Effector CD8-positive, alpha-beta T cell (primary cell): ENCODE measurements at regions not wholly inside any gene's neighbourhood (a gene's known extent, or its start where the extent isn't known, plus 50 kb on each side); places are given as distances from the start of the nearest gene placed in this dataset.

Experiments
- DNase-seq: peaks from one replicate; lab custom pipeline; 2025; lab: John Stamatoyannopoulos, UW

DNA sequence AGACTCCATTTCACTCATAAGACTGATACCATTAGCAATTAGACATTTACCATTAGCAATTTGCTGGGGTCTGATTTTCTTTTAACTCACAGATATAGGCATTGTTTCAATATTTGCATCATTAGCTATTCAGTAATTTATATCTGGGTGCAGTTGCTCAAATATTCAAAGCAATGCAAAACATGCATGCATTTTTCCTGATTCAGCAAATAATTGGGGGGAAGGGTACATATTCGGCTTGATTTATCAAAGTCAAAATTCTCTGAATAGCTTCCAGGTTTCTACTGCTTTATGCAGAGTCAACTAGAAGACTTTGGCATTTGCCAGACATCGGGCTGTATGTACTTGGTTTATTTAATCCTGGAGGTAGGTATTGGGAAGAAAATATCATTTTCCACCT lies 315.6 kb upstream of the NR2F2 start:
- DNase-seq: no peak

DNA sequence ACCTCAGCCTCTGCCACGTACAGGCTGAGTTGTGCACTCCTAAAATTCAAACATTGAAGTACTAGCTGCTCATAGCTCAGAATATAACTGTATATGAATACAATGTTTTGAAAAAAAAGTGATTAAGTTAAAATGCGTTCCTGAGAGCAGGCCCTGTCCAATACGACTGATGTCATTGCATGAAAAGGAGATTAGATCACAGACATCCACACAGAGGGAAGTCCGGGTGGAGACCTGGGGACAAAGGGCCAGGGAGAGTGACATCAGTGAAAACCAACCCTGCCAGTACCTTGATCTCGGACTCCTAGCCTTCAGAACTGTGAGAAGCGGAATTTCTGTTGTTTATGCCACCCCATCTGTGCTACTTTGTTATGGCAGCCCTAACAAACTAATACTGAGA lies 311.4 kb upstream of the NR2F2 start:
- DNase-seq: no peak

DNA sequence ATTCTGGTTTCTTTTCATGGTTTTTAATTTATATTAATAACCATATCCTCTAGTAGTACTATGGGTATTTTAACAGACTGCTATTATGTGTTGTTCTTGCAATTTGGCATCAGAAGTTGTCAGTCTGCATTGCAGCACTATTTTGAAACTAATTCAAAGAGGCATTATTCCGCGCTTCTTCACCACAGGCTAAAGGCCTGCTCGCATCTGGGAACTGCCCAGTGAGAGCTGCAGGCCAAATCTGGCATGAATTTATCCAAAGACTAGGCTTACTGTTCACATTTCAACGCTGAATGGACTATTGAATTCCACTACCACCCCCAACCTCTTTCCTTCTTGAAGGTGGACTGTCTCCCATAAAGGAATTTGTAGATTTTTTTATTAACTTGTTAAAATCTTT lies 310.4 kb upstream of the NR2F2 start:
- DNase-seq: no peak

DNA sequence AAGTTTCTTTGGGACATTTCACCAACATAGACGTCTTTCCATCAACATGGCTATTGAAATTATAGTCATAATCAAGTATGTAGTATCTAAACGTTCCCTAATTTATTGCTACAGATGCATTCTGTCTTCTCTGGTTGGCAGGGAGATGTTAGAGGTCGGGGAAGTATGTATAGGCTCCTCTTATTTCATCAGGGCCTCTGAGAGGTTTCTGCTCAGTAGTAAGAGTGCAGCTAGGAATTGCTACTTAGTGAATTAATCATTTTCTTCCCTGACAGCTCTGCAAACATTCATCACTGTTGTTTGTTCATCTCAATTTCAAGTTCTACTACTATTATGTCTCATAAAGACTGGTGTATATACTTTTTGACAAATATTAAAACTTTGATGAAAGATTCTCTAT lies 309.7 kb upstream of the NR2F2 start:
- no peak for DNase-seq

DNA sequence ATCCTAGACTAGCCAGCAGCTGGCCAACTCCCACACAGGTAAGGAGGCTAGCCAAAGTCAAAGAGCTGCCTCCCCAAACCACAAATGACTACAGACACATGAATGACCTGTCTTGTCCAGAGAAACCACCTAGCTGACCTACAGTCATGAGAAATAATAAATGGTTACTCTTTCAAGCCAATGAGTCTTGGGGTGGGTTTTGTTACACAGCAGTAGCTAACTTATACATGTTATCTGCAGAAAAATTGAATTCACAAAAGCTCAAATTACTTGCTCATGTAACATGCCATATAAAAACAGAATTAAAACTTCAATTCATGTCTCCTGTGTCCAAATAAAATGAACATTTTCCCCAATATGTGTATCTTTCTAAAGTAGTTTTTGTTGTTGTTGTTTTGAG lies 307.4 kb upstream of the NR2F2 start:
- no peak for DNase-seq

DNA sequence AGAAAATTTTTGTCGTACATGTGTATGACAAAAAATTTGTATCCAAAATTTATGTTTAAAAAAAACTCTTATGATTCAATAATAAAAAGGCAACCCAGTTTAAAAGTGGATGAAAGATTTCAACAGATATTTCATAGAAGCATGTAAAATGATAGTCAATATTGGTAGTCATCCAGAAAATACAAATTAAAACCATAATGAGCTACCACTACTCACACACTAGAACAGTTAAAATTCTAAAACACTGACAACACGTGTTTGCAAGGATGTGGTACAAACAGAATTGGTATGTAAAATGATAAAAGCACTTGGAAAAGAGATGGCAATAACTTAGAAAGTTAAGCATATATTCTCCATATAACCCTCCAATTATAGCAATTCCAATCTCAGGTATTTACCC lies 303.0 kb upstream of the NR2F2 start:
- DNase-seq: no peak

DNA sequence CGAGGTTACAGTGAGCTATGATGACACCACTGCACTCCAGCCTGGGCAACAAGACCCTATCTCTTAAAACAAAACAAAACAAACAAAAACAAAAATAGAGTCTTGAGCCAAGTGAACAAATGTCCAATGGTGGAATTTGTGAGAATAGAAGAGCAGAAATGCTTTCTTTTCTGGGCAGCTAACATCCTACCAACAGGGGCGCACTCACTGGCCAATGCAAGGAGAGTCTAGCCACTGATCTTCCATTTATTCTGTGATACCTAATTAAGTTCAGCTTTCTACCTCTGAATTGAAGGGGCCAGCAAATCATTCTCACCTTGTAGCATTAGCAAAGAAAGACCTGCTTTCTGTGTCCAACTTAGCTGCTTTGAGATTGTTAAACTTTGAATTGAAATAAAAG lies 301.9 kb upstream of the NR2F2 start:
- no peak for DNase-seq

DNA sequence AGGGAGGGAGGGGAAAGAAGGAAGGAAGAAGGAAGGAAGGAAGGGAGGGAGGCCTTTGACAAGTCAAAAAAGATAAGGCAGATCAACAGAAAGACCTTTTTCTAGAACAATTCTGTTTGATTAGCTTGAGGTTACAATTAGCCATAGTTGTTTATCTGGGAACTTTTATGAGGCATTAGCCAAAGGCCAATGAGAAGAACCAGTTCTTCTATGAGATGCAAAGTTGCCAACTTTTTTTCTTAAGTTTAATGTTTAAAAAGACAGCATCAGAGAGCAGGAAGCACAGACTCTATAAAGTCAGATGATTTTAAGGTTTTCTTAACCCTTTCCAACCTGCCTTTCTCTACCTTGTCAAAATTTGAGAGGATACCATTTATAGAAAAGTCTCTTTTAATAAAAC lies 301.3 kb upstream of the NR2F2 start:
- no peak for DNase-seq

DNA sequence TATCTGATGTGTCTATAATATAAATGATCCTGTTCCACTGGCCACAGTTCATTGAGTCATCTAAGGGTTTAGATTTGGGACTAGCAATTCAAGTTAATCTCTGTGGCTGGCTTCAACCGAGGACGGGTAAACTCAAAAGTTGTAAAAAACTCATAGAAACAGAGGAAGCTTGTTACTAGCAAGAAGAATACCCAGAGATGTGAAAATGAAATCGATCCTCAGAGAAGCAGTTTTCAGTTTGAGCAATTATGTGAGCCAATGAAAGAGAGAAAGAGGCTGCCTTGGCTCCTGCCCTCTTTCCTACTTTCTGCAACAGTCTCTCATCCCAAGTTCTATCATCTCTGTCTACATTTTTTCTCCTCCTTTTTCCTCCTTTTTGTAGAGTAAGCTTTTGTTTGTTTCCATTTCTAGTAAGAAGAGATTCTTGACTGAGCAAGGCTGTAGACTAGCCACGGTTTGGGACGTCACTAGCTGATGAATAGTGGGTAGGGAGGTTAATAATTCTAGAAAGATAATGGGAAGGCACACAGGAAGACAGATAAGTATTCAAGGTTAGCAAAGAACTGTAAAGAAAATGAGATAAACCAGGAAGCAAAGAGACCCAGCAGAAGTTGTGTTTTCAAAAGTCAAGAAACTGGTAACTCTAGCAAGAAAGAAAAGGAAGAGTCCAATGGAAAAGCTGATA lies 298.9 kb upstream of the NR2F2 start:
- no peak for DNase-seq

DNA sequence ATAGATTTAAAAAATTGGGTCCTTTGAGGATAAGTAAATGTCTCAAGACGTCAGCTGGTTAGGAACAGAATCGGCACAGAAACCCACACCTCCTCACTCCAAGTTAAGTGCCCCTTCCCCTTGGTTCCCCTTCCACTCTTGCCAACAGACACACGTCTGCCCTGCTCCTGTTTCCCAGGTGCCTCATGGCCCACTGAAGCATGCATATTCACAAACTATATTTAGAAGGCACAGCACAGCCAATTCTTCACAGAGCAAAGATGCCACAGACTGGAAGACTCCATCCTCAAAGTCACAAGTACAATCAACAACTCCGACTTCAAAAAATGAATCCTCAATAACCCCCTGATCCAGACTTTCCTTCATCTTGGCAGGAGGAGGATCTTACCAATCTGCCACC lies 295.4 kb upstream of the NR2F2 start:
- DNase-seq: no peak

DNA sequence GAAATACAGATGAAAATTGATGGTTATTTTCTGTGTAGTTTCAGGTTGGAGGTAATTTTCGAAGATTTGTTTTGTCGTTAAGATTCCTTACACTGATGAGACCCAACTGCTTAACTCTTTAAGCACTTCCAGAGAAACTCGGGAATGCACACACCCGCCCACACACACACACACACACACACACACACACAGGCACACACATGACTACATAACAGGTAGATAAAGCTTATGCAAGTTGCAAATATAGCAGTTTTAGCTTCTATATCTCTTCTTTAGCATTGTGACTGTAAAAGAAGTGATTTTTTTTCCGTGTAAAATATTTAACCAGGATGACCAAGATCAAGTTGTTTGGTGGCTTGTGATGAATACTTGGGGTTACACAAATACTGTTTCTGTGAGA lies 294.9 kb upstream of the NR2F2 start:
- DNase-seq: no peak

DNA sequence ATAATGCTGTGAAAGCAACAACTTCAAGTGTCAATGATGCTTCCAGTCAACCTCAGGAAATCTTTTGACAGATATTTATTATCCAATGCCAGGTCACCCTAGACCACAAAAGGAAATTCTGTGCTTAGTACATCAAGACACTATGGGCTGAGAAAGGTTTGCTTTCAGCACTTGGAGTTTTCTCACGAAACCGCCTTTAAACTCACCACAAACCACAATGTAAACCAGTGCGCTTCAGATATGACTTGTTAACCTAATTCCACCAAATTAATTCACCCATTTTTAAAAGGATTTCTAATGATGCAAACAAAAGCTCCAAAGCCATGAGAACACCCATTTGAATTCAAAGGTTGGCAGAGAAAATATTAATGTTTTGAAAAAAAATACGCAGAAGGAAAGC lies 292.9 kb upstream of the NR2F2 start:
- no peak for DNase-seq

DNA sequence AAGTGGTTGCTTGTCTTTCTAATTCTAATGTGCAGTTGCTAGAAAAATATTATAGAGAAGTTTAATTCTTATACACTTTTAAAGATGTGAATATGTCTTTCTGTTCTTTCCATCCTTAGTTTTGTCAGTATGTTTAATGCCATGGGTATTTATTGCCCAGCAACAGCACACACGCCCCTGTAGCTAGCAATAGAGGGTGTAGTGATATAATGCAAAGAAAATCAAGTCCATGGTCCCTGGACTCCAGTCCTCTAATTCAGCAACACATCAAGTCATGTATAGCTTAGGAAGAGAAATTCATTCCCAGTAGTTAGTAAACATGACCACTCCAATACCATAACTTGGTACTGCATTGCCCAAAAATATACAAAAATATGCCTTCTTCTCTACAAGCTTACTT lies 292.4 kb upstream of the NR2F2 start:
- no peak for DNase-seq

DNA sequence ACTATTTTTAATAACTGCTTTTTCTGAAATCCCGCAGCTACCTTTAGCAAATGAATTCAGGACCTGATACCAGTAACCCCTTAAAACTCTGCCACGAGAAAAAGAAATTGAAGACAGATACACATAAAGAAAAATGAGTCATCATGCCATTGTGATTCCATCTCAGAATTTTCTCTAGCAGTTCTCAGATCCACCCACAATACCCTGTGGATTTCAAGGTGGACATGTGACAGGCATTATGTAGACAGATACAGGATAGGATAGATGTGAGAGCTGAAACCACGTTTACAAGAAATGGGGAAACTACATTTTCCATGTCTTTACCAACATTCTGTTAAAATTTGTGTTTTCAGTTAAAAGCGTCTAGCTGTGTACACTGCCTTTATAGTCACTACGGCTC lies 291.9 kb upstream of the NR2F2 start:
- no peak for DNase-seq

DNA sequence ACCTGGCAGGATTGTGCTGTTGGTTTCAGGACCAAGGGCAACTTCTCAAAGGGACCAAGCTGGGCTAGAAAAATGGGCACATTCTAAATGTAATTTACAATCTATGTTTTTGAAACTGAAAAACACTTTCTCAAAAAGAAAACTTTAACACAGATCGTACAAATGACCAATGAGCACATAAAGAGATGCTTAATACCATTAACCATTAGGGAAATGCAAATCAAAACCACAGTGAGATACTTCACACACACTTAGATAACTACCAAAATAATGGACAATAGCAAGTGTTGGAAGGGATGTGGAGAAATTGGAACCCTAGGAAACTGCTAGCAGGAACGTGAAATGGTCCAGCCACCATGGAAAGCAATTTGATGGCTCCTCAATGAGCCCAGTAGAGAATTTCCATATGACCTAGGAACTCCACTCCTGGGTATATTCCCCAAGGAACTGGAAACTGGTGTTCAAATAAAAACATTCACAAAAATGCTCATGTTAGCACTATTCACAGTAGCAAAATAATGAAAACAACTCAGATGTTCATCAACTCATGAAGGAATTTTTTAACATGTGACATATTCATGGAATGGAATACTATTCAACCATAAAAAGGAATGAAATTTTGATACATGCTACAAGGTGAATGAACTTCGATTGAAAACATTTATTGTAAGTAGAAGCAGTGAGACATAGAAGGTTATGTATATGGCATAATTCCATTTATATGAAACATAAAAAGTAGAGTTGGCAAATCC lies 288.3 kb upstream of the NR2F2 start:
- DNase-seq: no peak

DNA sequence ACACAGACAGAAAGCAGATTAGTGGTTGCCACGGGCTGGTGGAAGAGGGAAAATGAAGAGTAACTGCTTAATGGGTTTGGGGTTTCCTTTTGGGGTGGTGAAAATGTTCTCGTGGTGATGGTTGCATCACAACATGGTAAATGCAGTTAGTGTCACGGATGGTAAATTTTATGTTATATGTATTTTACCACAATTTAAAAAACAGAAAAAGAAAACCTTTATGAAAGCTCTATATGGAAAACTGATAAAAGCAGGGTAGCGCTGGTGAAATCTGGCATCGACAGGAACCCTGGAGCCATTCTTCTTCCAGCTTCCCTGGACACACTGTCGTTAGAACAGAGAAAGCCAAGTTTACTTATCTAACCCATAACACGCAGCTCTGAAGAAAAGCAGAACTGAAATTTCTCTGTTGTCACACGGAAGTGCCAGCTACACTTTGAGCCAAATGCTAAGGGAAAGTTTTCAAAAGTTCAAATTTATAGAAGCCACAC lies 287.7 kb upstream of the NR2F2 start:
- no peak for DNase-seq

DNA sequence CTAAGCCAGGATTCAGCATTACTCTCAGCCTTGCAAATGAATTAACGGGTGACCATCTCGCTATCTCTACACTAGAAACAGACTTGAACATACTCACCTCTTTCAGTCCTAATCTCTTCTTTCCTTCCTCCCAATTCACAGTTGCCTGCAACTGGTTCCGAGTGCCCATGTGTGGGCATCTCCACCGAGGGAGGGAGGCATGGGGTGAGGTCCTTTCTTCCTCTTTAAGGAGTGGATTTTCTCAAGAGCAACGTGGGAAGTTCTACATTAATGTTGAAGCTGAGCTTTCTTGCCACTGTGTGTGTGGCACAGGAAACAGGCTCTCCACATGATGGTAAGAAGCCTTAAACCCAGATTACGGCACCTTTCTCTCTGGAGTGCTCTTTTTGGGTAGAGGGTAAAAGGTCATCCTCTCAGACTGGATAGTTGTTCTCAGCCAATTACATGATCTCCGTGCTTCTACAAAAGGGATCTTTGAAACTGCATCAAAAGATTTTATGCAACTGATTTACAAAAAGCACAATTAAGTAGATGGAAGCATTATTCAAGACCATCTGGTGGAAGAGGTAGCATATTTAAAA lies 286.8 kb upstream of the NR2F2 start:
- DNase-seq: no peak

DNA sequence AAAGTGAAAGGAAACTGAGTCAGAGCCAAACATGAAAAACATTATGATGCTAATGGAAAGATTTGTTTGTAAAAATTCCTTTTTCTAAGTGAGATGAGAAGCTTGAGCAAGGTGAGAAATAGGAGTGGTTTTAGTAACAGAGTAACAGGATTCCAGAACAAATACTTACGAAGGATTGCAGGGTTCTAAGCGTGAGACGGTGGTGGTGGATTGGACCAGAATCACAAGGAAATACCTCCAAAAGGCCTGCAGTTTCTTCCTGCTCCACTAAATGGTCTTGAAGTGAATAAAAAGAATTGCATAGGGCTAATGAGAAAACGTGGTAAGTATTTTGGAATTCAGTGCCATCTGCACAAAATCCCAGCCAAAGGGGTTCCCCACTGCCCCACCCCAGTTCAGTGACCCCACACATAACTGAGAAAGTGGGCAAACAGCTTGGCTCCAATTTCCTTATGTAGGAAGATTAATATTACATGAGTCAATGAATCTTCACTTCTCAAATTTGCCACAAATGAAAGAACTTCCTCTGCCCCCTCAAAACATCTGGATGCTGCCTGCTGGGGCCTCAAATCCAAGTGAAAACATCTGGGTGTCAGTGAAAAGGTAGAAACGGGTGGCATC lies 283.8 kb upstream of the NR2F2 start:
- DNase-seq: no peak

DNA sequence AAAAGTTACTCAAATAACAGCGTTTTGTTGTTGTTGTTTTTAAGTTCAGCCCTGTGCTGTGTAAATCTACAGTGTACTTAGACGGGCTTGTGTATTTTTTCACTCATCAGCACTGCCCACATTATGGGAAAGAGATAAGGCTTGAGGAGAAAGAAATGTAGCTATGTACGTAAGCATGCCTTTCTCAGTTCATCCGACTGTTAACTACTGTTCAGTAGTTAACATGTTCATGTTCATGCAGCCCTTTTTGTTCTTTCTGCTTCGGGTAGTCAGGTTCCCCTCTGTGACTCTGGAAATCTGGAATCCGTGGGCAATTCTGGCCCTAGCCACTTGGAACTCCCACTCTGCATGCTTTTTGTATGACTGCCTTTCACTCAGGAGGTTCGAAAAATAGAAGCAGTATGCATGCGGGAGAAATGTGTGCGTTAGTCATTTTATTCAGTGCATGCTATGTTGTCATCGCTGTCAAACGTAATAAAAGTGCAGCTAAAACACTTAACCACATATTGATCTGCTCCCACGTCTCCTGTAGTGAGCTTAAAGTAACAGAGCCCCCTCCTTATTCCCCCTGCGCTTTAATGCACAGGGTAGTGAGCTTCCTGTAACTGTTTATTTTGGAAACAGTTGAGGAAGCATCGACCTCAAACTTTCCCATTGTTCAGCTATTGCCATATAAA lies 283.1 kb upstream of the NR2F2 start:
- DNase-seq: no peak

DNA sequence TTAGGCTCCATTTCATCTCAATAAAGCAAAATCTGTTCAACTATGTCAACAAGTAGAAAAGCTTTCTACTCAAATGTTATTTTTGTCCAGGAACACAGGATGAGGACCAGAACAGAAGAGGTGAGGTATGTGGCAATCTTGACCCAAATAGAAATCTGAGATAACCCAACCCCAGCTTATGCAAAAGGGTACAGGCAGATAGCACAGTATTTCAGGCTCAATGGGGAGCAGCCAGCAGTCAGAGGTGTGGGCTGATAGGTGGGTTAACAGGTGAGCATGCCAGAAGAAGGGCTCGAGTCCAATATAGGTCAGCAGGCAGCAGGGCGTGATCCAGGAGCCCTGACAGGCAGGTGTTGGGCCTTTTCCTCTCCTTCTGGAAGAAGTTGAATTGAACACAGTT lies 281.2 kb upstream of the NR2F2 start:
- DNase-seq: no peak

DNA sequence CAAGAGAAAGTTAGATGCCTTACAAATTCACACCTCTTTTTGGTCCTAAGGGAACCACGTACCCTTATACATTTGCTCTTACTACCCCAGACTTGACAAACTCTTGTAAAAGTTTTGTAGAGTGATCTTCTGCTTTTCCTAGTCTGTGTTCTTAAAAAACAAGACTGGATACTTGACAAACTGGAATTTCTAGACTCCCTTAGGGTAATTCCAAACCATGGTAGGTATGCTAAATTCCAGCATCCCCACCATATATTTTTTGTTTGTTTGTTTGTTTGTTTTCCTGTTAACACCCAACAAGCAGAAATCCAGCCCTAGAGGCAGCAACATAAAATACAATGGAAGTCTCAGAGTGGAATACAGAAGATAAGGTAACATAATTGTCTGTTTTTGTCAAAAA lies 280.7 kb upstream of the NR2F2 start:
- DNase-seq: no peak

DNA sequence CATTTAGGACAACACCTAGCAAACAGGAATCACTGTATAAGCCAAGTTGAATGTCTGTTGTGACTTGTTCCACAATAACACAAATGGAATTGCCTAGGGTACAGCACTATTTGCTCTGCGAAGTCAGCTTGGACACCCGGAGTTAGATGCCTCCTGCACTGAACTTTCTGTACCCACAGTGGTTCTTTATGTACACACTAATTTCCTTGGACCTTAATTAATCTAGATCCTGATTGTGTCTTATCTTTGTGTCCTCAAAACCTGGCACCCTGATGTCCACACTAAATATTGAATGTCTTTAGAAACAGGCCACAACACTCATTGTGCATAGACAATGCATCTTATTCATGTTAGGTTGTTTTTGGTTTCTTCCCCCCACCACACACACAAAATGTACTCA lies 278.9 kb upstream of the NR2F2 start:
- no peak for DNase-seq
